D721Med (cell line): ENCODE measurements at regions not wholly inside any gene's neighbourhood (a gene's known extent, or its start where the extent isn't known, plus 50 kb on each side); places are given as distances from the start of the nearest gene placed in this dataset.
"Not testable (repeated sequence)": the region's sequence is repeated elsewhere in the genome, so short reads cannot be mapped to it uniquely, and the experiment has no call there.

Source experiments
- DNase-seq: peaks from one replicate; pipeline ENCODE4 v3.0.0; 2011; ENCODE audit warnings: low spot score; ENCODE audit not compliant: insufficient read length
- FAIRE-seq: peaks from 2 replicates; lab custom pipeline; 2011; peaks lifted over from hg19 to GRCh38; lab: Jason Lieb, UNC
- CTCF ChIP-seq: IDR thresholded peaks from 2 replicates; pipeline ENCODE4 v1.5.1; 2012; ENCODE audit warnings: mild to moderate bottlenecking, control low read depth; ENCODE audit not compliant: insufficient read depth; ENCODE audit errors: missing control alignments

GRCh38 chr1:197841883-197842553, 60.4 kb upstream of the C1orf53 start:
- no peak for DNase-seq
- no peak for TF ChIP-seq CTCF
- peak; percentile 70 for FAIRE-seq

DNA sequence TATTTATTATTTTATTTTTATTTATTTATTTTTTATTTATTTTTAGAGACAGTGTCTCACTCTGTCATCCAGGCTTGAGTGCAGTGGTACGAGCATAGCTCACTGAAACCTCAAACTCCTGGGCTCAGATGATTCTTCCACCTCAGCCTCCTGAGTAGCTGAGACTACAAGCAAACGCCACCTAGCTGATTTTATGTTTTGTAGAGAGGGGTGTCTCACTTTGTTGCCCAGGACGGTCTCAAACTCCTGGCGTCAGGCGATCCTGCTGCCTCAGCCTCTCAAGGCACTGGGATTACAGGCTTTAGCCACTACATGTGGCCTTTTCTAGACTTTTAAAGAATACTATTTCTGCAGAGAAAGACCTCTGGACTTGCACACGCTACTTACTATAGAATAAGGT, 61.3 kb upstream of the C1orf53 start:
- TF ChIP-seq CTCF: no peak
- DNase-seq (no peak), FAIRE-seq (no peak)

- FAIRE-seq, DNase-seq: not testable (repeated sequence)
Measured at GRCh38 chr1:197839786-197840185, 62.6 kb upstream of the C1orf53 start.

- TF ChIP-seq CTCF: no peak
- DNase-seq: no peak
- no peak for FAIRE-seq
Measured at GRCh38 chr1:197838836-197839235, 63.6 kb upstream of the DENND1B start.

DNA sequence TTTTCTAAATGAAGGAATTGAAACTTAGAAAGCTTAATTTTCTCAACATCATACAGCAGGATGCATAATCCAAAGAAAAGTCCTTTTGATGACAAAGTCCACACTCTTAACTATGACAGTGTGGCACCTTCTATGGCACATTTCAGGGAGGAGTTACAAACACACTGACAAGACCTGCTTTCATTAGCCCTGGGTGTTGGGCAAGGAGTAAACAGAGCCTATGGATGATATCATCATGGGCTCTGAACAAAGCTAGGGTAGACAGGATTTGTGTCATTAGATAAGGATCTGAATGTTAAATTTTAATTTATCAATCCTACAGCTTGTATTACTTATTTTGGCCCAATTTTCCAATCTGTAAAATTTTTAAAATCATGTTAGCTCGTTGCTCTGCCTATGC, 62.6 kb upstream of the DENND1B start:
- no peak for DNase-seq
- FAIRE-seq: no peak
- TF ChIP-seq CTCF: no peak

- not testable (repeated sequence) for FAIRE-seq, DNase-seq
Measured at GRCh38 chr1:197836356-197836755, 61.1 kb upstream of the DENND1B start.

GRCh38 chr1:197829011-197829410, 53.7 kb upstream of the DENND1B start:
- not testable (repeated sequence) for FAIRE-seq, DNase-seq

- FAIRE-seq (peak; percentile 87), DNase-seq (no peak)
- no peak for TF ChIP-seq CTCF
Measured at GRCh38 chr1:197825541-197825940, 50.3 kb upstream of the DENND1B start.
